UCSD-AML1 (cell line): ENCODE measurements at regions not wholly inside any gene's neighbourhood (a gene's known extent, or its start where the extent isn't known, plus 50 kb on each side); places are given as distances from the start of the nearest gene placed in this dataset.

Experiments
- DNase-seq: peaks from one replicate; lab custom pipeline; 2025; ENCODE audit not compliant: unreplicated experiment; lab: John Stamatoyannopoulos, UW

DNA sequence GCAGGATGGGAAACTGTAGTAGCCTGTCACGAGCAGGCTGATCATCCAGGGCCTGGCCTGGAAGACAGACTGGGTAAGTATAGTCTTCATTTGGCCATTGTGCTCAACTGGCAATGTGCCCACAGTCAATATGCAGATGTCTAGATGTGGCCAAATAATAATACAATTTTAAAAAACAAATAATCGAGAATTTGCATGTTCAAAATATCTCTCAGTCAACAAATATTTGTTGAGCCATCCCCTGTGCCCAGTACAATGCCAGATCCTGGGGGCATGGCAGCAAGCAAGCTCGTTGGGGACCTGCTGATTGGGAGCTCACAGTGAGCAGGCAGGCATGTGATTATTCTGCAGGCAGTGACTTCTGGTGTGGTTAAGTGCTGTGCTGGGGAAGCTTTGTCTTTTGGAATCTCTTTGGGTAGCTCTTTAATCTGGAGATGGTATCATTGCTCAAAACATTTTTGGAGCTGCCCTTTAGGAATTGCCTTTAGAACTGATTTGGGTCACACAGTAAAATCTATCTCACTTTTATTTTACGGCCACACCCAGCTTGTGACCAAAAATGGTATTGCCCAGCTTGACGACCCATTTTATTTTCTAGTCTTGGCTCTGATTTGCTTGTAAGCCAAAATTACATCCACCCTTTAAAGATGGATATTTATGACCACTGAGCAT, 92.2 kb downstream of the PLCE1 start:
- no peak for DNase-seq

DNA sequence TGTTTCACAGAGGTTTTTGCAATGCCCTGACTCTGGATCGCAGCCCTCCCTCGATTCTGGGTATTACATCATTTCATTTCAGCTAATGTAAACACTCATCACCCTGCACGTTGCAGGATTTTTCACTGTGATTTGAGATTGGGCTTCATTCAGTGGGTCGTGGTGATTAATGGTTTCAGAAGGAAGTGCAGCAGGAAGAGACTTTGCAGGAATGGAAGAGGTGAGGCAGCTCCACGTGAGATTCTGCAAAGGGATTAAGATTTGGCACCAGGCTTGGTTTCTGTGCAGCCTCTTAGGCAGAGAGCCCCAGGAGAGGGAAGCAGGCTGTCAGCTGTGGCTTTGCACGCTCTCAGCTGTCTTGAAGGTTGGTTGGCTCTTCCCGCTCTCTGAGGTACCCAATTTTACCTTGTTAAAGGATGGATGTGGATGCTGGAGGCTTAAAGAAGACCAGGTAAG, 95.2 kb downstream of the PLCE1 start:
- DNase-seq = no peak

DNA sequence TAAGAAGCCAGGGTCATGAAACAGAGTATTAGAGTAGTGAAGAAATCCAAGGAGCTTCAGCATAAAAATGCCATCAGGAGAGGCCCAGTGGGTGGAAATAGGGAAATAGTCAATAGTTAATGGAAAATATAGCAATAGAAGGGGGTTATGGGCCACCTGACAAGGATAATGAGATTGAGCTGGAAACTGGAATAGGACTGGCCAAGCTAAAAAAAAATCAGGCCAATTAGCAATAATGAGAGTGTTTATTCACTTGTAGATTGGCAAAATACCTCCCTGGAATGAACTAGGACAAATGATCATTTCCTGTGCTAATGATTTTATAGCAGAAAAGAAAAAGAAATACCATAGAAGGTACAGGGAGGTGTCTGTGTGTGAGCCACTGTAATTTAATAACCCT, 97.9 kb downstream of the PLCE1 start:
- DNase-seq = no peak

- DNase-seq = no peak
Observed at GRCh38 chr10:94092848-94093247, 99.1 kb downstream of the PLCE1 start.

DNA sequence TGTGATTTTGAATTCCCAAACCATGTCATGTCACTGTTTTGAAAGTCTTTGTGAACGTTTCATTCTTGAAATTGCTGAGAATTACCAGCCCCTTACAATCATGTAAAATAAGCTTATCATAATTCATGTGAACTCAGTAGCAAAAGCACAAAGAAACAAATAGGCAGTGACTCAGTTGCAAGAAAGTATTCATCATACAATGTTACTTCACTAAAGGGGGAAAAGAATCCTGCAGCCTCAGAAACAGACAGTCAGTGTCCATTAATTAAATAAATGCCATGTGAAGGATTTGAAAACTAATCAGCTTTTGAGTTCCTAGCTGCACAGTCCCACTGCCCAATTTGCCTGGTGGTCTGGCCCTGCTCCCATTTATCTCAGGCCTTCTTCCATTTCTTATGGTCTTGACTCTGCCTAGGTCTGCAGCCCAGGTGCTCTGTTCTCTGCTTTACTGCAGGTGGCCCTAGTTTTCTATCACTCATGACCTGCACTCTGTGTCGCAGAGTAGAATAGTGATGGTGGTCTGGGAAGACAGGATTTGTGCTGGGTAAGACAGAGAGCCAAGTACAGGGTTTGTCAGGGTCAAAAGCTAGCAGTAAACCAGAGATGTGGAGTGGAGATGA, 99.7 kb downstream of the PLCE1 start:
- DNase-seq = no peak

GRCh38 chr10:94094540-94094939, 100.8 kb downstream of the PLCE1 start:
- no peak for DNase-seq

GRCh38 chr10:94097656-94098055, 103.9 kb downstream of the PLCE1 start:
- no peak for DNase-seq

DNA sequence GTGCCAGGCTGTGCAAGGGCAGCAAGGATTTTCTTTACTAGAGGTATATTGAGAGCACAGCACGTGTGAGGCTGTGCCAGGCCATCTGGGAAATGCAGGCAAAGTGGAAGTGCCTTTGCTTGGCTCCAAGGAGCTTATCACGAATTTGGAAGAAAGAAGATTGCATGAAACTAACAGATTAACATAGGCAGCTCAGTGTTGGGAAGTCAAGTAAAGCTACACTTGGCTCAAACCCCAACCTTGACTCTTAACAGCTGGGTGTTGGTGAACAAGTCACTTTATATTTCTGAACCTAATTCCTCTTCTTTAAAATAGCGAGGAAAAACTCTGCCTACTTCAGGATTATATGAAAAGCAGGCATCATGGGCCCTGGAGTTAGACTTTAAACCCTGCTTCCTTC, 105.2 kb downstream of the PLCE1 start:
- no peak for DNase-seq

DNA sequence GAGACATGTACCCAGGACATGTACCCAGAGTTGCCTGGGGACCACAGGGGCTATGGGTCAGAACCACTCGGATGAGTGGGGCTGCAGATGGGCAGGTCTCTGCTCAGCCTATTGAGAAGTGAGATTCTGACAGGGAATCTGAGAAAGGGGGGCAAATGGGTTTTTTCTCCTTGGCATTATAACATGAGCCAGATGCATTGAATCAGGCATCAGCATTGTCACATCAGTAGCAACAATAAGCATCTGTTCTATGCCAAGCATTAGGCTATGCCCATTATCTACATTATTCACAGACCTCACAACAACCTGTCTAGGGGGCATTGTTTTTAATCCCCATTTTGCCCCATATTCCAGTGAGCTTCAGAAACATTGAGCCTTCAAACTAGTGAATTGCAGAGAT, 108.2 kb downstream of the PLCE1 start:
- DNase-seq = no peak

GRCh38 chr10:94102436-94102835, 108.7 kb downstream of the PLCE1 start:
- no peak for DNase-seq

DNA sequence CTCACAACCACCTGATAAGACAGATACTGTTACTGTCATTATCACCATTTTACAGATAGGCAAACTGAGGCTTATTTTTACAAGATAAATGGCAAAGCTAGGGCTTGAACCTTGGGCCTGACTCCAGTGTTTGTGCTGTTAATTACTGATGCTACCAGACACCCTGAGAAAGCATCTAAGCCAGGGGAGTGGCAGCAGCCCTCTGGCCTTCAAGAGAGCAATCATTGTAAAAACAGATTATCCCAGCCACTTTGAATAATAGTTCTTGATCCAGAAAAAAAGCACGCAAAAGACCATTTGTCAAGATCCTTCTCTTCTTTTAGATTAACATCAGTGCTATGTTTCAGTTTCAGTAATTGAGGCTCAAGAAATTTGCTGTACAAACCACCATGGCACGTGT, 109.5 kb downstream of the PLCE1 start:
- no peak for DNase-seq

DNA sequence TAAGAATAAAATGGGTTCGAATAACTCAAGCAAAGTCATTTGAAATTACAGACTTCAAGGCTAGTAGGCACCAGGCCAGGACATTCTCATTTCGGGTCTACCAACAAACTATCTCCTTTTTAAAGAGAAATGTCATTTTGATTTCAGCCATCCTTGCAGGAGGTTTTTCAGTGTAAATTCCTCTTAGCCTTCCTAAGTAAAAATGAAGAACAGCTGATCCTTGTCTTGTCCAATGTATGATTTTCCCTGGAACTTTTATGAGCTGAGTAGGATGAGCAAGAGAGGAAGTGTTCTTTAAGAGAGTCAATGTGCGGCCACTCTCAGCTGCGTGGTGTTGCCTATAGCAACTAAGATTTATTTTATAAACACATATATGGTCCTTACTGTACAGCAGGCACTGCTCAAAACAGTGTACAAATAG, 110.1 kb downstream of the PLCE1 start:
- DNase-seq = no peak

DNA sequence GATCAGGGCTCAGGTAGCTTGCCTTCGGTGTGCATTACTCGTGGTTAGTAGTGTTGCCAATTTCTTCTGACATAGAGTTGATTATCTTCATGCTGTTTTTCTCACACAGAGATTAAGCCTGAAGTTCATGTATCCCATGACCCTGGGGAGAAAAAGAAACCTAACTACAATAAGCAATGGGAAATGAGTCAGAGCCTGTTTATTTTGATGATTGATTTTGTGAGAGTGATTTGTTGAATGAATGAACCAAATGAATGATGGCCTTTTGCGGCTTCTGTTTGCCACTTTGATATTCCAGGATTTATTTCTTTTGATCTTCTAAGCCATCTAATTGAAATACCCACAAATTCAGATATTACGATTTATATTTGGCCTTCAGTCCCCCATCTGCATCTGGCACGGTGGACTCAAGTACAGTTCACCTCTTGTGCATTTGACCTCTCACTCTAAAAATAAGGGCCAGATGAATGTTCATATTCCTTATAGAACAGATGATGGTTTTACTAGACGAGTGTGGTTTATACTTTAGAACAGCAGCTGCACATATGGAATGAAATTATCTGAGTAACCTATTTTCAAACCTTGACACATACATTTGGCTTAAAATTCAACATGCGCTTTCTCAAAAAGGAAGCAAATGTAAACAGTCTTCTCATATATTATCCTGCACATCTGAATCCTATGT, 110.7 kb downstream of the PLCE1 start:
- DNase-seq = no peak

- no peak for DNase-seq
Observed at GRCh38 chr10:94105226-94105625, 111.5 kb downstream of the PLCE1 start.

DNA sequence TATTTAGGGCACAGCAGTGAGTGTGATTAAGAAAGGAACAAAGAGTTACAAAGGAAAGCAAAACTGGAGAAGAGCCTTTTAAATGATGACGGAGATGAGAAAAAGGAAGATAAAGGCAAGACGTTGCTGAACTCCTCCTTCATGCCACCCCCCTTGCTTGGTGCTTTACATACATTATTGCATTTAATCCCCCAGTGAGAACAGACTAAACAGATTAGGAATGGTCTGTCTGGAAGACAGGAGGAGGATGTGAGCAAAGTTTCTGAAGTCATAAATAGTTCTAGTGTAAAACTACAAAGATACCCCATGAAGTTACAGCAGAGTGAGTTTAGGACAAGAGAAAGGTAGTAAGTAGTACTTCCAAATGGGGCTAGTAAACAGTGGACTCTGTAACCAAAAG, 113.5 kb downstream of the PLCE1 start:
- DNase-seq = no peak

- no peak for DNase-seq
Observed at GRCh38 chr10:94108200-94108599, 114.5 kb downstream of the PLCE1 start.

GRCh38 chr10:94111367-94111766, 117.6 kb downstream of the PLCE1 start:
- no peak for DNase-seq

DNA sequence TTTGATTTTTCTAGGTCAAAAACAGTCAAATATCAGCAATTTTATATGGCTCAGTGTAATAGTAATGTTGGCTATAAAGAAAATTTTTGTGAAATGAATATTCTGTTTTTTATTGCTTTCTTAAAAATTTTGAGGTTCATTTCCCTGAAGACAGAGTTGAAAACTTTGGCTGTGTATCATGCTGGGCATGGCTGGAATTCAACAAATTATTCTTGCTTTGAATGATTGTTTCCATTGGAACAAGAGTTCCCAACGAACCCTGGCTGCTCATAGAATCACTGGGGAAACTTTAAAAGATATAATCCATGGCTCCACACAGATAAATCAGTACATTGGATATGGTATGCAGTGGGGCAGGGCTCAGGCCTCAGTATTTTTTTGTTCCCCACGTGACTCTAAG, 118.6 kb downstream of the PLCE1 start:
- no peak for DNase-seq

- no peak for DNase-seq
Observed at GRCh38 chr10:94115725-94116124, 122.0 kb downstream of the PLCE1 start.

DNA sequence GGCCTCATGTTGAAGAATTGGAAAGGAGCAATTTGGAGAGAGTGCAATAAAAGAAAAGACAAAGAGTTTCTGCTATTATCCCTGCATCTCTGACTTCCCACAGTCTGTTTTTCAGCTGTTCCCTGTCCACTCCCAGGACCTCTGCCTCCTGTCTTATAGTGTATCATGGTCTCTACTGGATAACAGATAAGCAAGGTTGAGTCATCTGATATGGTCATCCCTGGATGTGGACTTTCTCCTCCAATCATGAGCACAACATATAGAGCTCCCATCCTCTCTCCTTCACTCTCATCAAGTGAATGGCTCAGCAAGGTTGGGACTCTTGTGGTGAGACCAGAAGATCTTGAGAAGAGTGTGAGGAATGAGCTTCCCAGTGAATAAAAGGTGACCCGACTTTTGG, 123.1 kb downstream of the PLCE1 start:
- no peak for DNase-seq

GRCh38 chr10:94122211-94122610, 128.5 kb downstream of the PLCE1 start:
- DNase-seq = no peak

- no peak for DNase-seq
Observed at GRCh38 chr10:94123258-94123995, 129.7 kb downstream of the PLCE1 start.
